Liver (tissue), 8 donors: ENCODE measurements at regions not wholly inside any gene's neighbourhood (a gene's known extent, or its start where the extent isn't known, plus 50 kb on each side); places are given as distances from the start of the nearest gene placed in this dataset.
A peak's percentile ranks its signal among the peaks of the same experiment; 100 is the strongest.

Experiments used
- DNase-seq: peaks from one replicate; pipeline ENCODE4 v3.0.0-alpha.2; 2017; ENCODE audit warnings: low spot score
- H3K27ac ChIP-seq, 2 donors: one replicate each; pipeline ENCODE4 v1.7.0; 2013; ENCODE audit warnings: inconsistent platforms in 2 of 2, low read length in 2 of 2, control low read depth in 1 of 2, low read depth in 1 of 2, mild to moderate bottlenecking in 1 of 2
- H3K27me3 ChIP-seq, 4 donors: one replicate each; pipeline versions ENCODE4 v1.6.1 to v1.7.0; 2013; ENCODE audit warnings: low read length in 3 of 4, inconsistent platforms in 1 of 4, mild to moderate bottlenecking in 1 of 4, moderate library complexity in 1 of 4; ENCODE audit not compliant: control insufficient read depth in 4 of 4, insufficient read depth in 4 of 4
- H3K36me3 ChIP-seq, 4 donors: one replicate each; pipeline versions ENCODE4 v1.6.1 to v1.7.0; 2013; ENCODE audit warnings: low read length in 3 of 4, mild to moderate bottlenecking in 3 of 4, low read depth in 1 of 4, moderate library complexity in 1 of 4; ENCODE audit not compliant: control insufficient read depth in 4 of 4, insufficient read depth in 3 of 4
- H3K4me1 ChIP-seq, 4 donors: one replicate each; pipeline versions ENCODE4 v1.6.1 to v1.7.0; 2013; ENCODE audit warnings: low read length in 3 of 4, mild to moderate bottlenecking in 3 of 4, moderate library complexity in 1 of 4; ENCODE audit not compliant: control insufficient read depth in 4 of 4, insufficient read depth in 4 of 4
- H3K4me3 ChIP-seq, 3 donors: one replicate each; pipeline versions ENCODE4 v1.6.1 to v1.7.0; 2013; ENCODE audit warnings: low read length in 3 of 3, control low read depth in 1 of 3, low read depth in 1 of 3, mild to moderate bottlenecking in 1 of 3
- H3K9ac ChIP-seq, 2 donors: one replicate each; pipeline ENCODE4 v1.7.0; 2013; ENCODE audit warnings: low read length in 2 of 2, mild to moderate bottlenecking in 2 of 2, moderate library complexity in 2 of 2, control low read depth in 1 of 2, low read depth in 1 of 2
- H3K9me3 ChIP-seq, 4 donors: one replicate each; pipeline versions ENCODE4 v1.6.1 to v1.7.0; 2013; ENCODE audit warnings: low read length in 3 of 4; ENCODE audit not compliant: control insufficient read depth in 4 of 4
- EGR1 ChIP-seq, 2 donors: IDR thresholded peaks; 2 replicates each; pipeline ENCODE4 v1.6.1; 2016 to 2018; ENCODE audit warnings: antibody characterized with exemption in 2 of 2, low read depth in 2 of 2
- FOXA1 ChIP-seq: IDR thresholded peaks from 2 replicates; pipeline ENCODE4 v1.6.1; 2016; ENCODE audit warnings: antibody characterized with exemption
- FOXA2 ChIP-seq: IDR thresholded peaks from 2 replicates; pipeline ENCODE4 v1.6.1; 2016; ENCODE audit warnings: antibody characterized with exemption
- HNF4G ChIP-seq: IDR thresholded peaks from 2 replicates; pipeline ENCODE4 v1.6.1; 2016; ENCODE audit warnings: antibody characterized with exemption
- JUND ChIP-seq, 2 donors: IDR thresholded peaks; 2 replicates each; pipeline ENCODE4 v1.6.1; 2016; ENCODE audit warnings: antibody characterized with exemption in 2 of 2
- REST ChIP-seq: IDR thresholded peaks from 2 replicates; pipeline ENCODE4 v1.6.1; 2016; ENCODE audit warnings: antibody characterized with exemption, mild to moderate bottlenecking
- RXRA ChIP-seq, 2 donors: IDR thresholded peaks; 2 replicates each; pipeline ENCODE4 v1.6.1; 2017 to 2018; ENCODE audit warnings: antibody characterized with exemption in 2 of 2, mild to moderate bottlenecking in 1 of 2
- SP1 ChIP-seq: IDR thresholded peaks from 2 replicates; pipeline ENCODE4 v1.6.1; 2018; ENCODE audit warnings: antibody characterized with exemption, mild to moderate bottlenecking
- TAF1 ChIP-seq: conservative IDR thresholded peaks from 2 replicates; pipeline ENCODE4 v1.6.1; 2016; ENCODE audit warnings: antibody characterized with exemption, mild to moderate bottlenecking
- ZBTB33 ChIP-seq: IDR thresholded peaks from 2 replicates; pipeline ENCODE4 v1.6.1; 2016; ENCODE audit warnings: antibody characterized with exemption
- WGBS: extraction: QIAGEN DNeasy Blood & Tissue Kit; methylation state at CpG from one replicate; pipeline ENCODE4 v1.1.7; 2013; 5-methylcytosine and 5-hydroxymethylcytosine counted together
- TF ChIP-seq, protein P1 (sequence below): IDR thresholded peaks from 2 replicates; pipeline ENCODE4 v1.6.1; 2016; ENCODE audit warnings: antibody characterized with exemption
- TF ChIP-seq, protein P2 (sequence below): fragments of 150-350 bp; IDR thresholded peaks from 2 replicates; pipeline ENCODE4 v1.5.1; 2017; ENCODE audit warnings: improper control_type of control experiment, low read depth, low read length; ENCODE audit not compliant: missing input control
- TF ChIP-seq, protein P3 (sequence below): IDR thresholded peaks from 2 replicates; pipeline ENCODE4 v1.6.1; 2016; ENCODE audit warnings: antibody characterized with exemption
- donor health status: healthy.
- donor health status: healthy.
- donor health status: healthy.
- donor health status: healthy.
- donor health status: healthy.

DNA sequence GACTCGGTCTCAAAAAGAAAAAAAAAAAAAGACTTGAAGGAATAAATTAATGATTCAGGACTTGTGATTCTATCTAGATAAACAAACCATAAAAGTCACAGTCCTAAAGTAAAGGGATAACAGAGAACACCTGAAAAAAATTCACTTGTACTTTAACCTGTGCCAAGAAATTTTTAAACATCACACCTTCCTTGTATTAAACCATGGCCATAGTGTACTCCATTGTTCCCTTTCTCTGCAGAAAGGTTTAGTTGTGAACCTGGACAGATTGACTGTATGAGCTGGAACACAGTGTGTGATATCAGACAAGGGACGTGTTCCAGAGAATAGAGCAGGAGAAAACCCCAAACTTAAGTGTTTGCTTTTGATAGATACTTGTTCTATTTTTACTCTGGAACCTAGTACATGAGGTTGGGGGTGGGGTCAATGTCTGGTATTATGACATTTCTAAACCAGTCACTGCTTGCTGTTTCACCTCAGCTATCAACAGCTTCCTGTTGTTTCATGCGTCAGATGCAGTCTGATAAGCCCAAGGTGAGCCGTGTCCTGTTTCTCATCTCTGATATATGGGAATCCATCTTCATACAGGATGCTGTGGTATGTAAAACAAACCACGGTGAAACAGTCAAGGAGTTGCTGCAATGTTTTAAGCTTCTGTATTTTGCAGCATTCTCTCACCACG, 62.5 kb upstream of the ITGA1 start (continued):
- TF ChIP-seq, protein P1, sequence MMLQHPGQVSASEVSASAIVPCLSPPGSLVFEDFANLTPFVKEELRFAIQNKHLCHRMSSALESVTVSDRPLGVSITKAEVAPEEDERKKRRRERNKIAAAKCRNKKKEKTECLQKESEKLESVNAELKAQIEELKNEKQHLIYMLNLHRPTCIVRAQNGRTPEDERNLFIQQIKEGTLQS: no peak
- peak in 1 of 2 donors; percentile 18 for TF ChIP-seq RXRA (IDR thresholded peaks at IDR 0.05)
- TF ChIP-seq, protein P2, sequence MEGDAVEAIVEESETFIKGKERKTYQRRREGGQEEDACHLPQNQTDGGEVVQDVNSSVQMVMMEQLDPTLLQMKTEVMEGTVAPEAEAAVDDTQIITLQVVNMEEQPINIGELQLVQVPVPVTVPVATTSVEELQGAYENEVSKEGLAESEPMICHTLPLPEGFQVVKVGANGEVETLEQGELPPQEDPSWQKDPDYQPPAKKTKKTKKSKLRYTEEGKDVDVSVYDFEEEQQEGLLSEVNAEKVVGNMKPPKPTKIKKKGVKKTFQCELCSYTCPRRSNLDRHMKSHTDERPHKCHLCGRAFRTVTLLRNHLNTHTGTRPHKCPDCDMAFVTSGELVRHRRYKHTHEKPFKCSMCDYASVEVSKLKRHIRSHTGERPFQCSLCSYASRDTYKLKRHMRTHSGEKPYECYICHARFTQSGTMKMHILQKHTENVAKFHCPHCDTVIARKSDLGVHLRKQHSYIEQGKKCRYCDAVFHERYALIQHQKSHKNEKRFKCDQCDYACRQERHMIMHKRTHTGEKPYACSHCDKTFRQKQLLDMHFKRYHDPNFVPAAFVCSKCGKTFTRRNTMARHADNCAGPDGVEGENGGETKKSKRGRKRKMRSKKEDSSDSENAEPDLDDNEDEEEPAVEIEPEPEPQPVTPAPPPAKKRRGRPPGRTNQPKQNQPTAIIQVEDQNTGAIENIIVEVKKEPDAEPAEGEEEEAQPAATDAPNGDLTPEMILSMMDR: no peak

DNA sequence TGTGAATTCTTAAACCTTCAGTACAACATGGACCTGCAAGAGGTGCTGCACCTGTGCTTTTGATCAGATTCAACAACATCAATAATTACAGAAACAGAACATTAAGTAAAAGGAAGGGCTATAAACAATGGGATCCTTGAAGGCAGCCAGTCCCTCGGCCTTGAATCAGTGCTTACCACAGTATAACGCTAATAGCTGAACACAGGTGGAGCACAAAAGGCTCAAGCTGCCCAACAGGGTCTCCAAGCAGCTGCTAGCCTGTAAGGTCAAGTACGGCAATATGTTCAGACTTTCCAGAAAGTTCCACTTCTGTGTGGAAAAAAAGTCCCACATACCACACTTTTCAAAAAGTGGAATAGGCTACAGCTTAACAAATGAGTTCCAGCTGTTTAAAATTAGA, 61.9 kb upstream of the ITGA1 start:
- Histone ChIP-seq H3K27me3 (no peaks in the 10 kb centered on the region), H3K4me3 (no peak overlapping the region), H3K36me3 (no peaks in the 10 kb centered on the region), H3K27ac (no peak overlapping the region), H3K4me1 (no peaks in the 10 kb centered on the region), H3K9me3 (no peaks in the 10 kb centered on the region), H3K9ac (no peak overlapping the region)
- no peak for DNase-seq
- no peak for TF ChIP-seq SP1
- no peak for TF ChIP-seq FOXA2
- TF ChIP-seq REST: no peak
- no peak for TF ChIP-seq HNF4G
- no peak for TF ChIP-seq TAF1
- TF ChIP-seq, protein P3, sequence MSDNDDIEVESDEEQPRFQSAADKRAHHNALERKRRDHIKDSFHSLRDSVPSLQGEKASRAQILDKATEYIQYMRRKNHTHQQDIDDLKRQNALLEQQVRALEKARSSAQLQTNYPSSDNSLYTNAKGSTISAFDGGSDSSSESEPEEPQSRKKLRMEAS: no peak
- no peak for TF ChIP-seq EGR1 (IDR thresholded peaks at IDR 0.05; ENCODE audit: low read depth in 2 of 2)
- TF ChIP-seq JUND (IDR thresholded peaks at IDR 0.05): no peak
- TF ChIP-seq, protein P1: no peak
- TF ChIP-seq FOXA1: no peak
- TF ChIP-seq ZBTB33: no peak
- WGBS: 62% methylated on average over 3 of the region's 3 CpGs
